ENCODE measurements at regions not wholly inside any gene's neighbourhood (a gene's known extent, or its start where the extent isn't known, plus 50 kb on each side); places are given as distances from the start of the nearest gene placed in this dataset.

DNA sequence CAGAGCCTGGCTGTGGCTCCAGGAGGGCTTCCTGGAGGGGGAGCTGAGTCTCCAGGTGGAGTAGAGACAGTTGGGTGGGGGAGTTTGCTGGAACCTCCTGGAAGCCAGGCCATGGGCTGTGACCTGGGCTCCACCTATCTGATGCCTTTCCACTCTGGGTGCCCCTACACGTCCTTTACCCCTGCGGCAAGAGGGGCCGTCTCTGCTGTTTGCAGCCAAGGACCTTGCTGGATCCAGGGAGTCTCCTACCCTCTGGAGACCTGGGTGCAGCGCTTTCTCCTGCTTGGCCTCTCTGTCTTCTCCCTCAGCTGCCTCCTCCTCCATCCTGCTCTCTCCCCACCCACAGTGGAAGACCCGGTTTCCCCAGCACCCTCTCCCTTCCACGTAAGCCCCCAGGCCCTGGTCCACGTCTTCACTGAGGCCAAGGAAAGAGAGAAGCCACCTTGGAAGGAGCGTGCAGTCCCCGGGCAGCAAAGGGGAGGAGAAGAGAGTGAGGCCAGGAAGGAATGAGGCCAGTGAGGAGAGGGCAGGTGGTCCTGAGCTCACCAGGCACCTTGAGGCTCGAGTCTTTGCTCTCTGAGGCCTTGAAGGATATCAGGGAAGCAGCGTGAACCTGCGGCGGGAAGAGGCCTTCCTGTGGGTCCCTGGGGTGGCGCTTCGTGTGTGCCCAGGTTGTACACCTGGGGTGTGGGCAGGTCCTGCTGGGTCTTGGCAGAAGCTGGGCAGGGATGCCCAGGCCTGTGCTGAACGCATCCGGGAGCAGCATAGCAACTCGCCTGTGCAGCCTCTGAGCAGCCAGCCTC is 294.3 kb upstream of the RTL1 start:
- no peak for DNase-seq

DNA sequence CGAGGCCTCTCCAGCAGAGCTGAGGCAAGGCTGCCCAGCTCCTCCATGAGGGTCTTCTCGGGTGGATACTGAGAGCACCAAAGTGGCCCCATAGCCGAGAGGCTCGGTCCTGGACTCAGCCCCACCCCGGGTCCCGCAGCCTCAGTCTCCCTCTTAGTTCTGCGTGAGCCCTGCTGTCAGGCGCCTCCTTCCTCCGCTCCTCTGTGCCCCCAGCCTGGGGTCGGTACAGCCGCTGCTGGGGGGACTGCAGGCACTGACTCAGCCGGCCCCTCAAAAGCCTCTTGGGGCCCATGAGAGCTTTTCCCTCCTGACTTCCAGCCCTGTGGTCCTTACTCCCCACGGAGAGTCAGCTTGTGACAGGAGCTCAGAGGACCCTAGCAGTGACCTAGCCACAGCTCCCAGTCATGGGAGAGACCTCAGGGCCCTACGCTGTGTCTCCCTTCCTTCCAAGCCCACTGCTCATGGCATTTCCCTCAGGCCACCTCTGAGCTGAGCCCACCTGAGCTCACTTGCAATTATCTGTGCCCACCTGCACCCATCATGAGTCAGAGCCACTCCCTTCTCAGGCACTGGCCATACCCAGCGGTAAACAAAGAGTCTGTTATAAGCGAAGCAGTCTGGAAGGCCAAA is 295.0 kb upstream of the RTL1 start:
- no peak for DNase-seq

DNA sequence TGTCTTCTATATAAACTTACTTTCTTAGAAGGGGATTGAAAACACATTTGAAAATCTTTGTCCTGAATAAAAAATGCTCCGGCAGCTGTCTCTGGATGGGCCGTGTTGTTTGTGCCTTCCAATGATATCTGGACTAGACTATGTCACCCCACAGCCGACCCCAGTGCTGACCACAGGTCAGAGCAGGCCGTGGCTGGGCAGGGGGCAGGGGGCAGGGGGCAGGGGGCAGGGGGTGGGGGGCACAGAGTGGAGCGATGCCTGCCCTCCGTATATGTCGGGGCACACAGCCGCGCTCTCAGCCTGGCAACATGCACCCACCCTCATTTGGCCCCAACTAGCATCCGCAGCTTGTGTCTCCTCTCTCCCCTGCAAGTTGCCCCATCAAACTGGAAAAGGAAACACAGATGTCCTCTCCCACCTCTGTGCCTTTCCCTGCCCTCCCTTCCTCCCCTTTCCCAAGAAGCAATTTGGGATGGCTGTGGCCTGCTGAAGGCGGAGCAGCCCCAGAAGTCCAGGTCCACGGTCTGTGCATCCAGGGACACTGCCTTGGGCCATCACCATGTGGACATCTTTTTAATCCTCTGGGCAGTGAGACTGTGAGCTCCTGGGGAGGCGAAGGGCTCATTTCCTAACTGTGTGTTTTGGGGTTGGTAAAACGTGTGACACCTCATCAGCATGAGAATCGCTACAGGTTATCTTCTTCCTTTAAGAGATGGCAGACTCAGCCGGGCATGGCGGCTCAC is 295.7 kb upstream of the RTL1 start:
- no peak for DNase-seq

DNA sequence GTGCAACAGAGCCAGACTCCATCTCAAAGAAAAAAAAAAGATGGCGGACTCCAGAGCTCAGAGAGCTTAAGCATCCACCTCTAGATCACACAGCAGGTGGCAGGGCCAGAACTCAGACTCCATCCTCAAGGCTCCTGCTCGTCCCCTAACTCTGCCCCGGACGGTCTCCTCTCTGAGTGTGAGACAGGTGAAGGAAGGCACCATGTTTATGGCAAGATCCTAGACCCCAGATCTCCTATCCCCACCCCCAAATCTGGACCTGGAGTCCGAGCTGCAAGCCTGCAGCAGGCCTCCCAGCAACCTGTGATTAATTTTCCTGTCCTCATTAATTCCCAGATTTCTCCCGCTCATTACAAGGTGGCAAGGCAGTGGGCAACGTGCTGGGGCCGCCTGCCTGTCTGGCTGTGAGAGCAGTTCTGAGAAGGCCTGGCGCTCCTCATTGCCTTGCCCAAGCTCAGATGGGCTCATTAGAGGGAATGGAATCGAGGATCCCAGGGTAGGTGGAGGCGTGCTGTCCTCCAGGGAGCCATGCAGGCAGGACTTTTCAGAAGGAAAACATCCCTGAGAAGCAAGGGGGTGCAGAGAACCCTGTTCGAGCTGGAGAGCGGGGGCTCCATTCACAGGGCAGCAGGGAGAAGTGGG is 296.6 kb upstream of the RTL1 start:
- DNase-seq: no peak

DNA sequence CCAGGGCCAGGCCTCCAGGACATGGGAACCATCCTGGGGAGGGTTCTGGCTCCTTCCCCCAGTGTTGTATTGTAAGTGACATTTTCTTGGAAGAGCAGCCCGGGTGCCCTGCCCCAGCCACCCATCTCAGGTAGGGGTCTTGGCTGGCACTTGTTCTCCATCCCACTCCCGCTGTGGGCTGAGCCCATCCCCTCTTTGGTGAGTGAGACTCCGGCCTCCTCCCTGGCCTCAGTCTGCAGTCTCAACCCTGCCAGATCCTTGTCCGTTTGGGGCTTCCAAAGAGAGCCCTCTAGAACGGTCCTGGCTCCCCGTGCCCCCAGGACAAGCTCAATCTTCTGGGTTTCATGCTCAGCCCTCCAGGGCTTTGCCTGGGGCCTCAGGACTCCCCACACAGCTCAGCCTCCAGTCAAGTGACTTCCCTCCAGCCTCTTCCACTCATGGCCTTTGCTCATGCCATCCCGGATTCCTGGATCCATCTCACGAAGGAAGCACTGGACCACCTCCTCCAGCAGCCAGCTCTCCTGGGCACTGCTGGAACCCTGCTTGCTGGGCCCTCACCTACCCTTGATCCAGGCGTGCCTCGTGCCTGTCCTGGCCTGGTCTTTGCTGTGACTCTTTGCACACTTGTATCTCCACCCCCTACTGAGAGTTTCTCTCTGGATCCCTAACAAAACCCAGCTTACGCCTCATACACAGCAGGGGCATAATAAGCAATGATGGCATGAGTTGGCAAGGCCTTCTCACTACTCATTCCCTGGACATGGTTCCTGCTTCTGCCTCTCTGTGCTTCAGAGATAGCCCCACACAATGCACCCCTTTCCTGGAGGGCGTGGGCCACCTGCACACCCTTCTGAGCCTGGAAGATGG is 297.4 kb upstream of the RTL1 start:
- no peak for DNase-seq

DNA sequence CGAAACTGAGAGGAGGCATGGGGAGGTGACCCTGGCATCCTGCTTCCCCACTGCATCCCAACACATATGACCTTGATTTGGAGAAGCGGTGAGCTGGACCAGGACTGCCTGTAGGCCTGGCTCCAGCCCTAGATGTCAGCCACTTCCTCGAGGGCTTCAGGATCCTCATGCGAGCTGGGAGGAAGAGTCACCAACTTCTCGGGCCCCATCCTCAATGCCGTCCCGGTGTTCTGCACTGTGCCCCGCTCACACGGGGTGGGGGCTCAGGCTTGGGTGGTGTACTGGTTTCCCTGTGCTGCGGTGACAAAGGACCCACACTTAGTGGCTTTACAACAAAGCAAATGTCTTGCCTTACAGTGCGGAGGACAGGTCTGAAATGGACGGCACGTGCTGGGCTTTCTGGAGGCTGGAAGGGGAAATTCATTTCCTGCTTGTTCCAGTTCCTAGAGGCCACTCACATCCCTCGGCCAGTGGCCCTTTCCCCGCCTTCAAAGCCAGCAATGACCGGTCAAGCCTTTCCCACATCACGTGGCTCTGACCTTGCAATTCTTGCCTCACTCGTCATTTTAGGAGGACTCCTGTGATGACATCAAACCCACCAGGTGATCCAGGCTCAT is 298.1 kb upstream of the RTL1 start:
- no peak for DNase-seq

DNA sequence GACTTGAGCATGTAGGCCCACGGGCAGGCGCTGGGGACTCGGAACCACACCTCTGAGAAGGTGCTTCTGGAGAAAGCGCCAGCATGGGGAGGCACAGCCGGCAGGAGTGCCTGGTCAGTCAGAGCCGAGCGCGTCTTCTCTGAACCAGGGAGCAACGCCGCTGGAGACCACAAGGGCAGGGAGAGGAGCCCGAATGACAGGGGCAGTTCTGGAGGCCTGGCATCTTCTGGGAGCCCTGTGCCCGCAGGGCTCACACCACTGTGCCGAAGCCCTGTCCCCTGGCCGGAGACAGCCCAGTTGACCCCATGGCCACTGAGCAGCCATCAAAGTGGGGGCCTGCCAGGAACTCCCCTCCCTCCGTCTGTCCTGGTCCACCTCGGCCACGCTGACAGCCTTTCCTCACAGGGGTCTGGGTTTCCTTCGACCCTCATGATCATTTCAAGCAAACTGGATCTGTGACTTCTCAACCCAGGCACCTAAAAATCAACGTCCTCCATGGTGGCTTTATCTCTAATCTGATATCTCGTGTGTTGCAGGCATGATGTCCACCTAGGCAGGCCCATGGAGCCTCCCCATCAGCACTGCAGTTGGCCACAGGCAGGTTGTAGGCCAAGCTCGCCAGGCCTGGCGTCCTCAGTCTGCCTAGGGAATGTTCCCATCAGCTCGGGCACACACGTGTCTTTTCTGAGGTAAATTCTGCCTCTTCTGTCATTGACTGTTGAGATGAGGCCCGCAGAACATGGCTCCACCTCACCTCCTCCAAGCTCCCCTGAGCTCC is 299.3 kb upstream of the RTL1 start:
- no peak for DNase-seq

DNA sequence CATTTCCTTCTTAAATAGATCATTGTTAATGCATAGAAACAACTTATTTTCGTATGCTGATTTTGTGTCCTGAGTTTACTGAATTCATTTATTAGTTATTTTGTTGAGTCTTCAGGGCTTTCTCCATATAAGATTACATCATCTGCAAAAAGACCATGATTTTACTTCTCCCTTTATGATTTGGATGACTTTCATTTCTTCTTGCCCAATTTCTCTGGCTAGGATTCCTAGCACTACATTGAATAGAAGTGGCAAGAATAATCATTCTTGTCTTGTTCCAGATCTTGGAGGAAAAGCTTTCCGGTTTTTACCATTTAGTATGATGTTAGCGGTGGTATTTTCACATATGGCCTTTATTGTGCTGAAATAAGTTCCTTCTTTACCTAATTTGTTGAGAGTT is 303.0 kb upstream of the RTL1 start:
- DNase-seq: no peak

DNA sequence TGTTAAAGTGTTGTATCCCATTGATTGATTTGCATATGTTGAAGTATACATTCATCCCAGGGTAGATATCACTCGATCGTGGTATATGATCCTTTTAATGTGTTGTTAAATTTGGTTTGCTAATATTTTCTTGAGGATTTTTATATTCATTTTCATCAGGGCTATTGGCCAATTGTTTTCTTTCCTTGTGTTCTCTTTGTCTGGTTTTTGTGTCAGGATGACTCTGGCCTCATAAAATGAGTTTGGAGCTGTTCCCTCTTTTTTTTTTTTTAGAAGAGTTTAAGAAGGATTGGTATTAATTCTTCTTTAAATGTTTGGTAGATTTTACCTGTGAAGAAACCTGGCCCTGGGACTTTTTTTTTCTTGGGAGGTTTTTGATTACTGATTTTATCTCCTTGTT is 303.5 kb upstream of the RTL1 start:
- DNase-seq: no peak

DNA sequence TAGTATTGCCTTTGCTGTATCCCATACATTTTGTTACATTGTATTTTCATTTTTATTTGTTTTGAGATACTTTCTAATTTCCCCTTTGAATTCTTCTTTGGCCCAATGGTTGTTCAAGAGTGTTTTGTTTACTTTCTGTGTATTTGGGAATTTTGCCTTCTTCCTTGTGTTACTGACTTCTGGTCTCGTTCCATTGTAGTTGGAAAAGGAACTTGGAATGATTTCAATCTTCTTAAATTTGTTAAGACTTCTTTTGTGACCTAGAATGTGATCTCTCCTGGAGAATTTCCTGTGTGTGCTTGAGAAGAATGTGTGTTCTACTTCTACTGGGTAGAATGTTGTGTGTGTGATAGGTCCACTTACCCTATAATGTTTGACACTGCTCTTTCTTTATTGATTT is 304.4 kb upstream of the RTL1 start:
- DNase-seq: no peak

DNA sequence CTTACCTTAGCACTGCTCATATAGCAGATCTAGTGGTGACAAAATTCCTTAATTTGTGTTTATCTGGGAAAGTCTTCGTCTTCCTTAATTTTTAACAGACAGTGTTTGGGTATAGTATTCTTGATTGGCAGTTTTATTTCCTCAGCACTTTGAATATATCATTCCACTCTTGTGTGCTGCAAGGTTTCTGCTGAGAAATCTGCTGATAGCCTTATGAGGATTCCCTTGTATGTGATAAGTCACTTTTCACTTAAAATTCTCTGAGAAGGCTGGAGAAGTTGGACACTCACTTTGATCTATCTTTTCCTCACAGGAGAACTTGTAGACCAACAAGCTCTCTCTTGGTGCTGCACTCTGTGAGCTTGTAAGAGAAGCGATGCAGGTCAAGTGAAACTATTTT is 306.1 kb upstream of the RTL1 start:
- DNase-seq: no peak

DNA sequence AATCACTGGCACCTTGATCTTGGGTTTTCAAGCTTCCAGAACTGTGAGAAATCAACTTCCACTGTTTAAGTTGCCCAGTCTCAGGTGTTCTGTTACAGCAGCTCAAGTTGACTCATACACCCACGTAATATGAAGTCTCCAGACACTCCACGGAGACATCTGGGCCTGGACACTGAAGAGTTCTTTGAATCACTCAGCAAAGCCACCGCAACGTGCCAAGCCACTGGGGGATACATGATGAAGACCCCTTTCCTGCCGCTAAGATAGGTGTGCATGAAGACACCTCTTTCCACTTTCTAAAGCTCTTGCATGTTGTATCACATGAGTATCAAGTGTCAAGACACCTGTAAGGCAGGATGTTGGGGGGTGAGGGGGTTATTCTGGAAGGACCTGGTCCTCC is 311.7 kb upstream of the RTL1 start:
- DNase-seq: no peak

DNA sequence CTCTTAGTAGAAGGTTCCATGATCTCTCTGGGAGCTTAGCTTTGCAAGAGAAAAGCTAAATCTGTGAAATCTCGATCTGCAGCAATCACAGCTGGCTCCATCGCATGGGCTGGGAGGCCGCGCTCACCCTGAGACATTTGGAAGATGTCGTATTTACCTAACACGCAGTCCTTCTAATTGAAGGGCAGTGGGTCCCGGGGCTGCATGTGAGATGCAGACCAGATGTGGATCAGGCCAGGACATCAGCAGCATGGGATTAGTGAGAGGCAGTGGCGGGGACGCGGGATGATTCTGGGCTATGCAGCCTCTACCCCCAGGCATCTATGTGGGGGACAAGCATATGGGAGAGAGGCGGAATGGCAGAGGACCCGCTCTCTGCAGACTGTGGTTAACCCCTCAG is 312.4 kb upstream of the RTL1 start:
- DNase-seq: no peak

DNA sequence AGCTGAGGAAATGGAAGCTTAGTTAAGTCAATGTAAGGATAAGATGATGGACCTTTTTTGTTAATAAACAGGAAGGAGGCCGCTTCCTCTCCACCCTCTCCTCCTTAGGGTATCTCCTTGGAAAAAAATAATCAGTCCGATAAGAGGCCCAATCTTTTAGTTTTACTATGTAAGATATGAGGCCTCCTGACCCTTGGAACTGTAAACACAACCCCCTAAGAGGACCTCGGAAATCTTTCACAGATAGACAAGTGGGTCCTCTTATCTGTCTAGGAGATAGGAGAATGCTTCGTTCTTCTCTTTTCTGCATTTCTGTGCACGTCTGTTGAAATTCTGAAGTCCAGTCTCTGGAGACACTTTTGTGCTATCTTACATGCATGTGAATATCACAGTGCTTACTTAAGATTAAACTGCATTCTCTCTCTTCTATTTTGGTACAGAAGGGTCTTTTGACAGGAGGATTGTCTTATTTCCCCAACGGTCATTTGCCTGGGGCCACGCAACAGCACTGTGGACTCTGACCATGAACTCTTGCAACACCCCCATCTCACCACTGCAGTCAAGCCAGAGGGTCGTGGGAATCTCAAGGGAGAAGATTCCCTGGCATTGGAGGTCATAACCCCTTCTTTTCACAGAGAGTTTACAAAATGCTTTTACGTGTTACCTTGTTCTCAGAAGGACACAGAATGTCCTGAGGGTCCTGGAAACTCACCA is 313.0 kb upstream of the RTL1 start:
- no peak for DNase-seq

DNA sequence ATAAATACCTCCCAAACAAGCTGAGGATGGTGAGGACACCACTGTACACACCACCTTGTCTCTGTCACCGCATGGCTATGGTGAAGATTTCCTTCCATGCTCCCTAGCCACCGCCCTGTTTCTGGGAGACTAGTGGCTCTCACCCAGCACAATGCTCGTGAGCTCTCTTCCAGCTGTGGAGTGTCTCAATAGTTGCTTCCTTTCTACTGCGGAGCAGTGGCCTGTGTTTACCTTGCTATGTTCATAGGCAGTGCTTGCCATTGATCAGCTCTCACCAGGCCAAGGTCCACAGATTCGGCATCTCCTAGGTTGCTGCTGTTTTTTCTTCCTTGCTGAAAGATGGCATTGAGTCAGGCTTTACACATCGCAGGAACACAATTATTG is 313.6 kb upstream of the RTL1 start:
- DNase-seq: no peak

DNA sequence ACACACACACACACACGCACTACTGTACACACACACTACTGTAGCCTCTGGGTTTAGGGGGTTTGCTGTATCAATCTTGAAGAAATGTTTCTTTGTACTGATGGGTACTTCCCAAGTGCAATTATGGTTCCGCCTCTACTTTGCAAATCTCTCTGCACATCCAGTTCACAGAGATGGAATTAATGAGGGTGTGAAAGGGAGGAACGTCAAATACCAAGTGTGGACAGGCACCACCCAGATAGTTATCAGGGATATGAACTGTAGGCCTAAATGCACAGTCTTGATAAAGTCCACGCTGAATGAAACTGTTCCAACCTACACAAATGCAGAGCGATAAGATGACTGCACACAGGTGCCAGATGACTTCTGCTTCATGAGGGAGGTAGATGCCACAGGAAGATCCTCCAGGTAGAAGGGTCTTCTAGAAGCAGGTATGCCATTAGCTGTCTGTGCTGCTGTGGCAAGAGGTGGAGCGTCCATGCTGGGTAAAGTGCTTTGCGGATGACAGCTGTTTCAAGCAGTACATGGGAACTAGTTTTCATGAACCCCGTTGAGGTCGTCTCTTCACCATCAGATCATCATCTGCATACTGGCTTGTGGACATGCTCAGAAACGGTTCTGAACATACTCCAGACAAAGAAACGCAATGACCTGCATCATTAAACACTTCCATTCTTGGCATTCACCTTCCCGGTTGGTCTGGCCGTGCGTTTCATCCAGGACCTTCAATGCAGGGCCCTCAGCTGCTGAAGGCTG is 314.3 kb upstream of the RTL1 start:
- no peak for DNase-seq

DNA sequence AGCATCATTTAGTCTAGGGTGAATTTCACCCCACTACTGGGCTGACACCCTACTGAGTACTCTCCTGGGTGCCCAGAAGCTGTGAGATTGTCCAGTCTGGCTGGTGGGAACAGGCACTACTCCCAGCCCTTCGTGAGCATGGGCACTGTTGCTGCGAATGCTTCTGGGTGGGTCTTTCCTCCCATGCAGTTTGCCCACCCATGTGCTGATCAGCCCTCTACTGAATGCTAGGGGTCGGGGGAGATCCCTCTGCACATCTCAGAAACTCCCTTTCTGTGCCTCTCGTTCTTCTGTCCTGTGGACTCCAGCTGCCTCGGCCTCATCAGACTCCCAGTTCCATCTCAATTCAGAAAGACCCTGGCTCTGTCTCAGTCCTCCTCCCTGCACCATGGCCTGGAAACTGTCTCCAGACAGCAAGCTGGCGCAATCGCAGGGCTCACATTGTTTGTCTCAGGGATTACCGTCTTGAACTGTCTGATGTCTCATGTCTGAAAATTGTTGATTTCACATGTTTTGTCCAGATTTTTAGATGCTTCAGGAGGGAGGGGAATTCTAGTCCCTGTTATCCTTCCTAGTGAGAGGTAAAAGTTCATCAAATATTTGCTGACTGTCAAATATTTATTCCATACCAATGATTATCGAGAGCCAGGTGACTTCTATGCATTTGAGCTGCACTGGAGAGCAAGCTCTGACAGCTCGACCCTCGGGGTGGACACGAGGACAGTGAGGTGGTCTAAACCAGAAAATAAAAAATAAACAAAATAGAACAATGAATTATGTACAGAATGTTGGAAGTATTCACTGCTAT is 316.6 kb upstream of the RTL1 start:
- DNase-seq: no peak

DNA sequence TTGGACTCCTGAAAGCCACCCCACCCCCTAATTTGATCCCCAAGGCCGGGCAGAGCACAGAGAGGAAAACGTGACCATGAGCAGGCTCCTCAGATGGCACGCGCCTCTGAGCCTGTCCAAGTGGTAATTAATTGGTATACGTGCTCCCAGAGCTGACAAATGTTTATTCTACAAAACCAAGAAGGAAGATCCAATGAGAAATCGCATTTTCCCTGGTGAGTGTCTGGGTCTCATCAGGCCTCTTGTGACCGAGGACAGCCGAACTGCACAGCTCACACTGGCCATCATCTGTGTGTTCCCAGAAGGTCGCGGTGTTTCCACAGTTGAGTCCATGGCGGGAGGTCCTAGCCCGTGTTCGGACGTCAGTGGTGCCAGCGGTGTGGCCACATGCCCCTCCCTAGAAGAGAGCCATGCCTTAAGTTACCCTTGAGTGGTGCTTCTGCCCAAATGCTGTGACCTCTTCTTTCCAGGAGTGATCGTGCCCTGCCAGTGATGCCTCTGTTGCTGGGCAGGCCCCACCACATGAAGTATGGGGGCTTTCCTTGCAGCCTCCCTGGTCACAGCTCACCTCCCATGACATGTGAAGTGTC is 317.5 kb upstream of the RTL1 start:
- DNase-seq: no peak

Measured in CD4-positive, alpha-beta T cell treated with Interleukin-17A for 1 hour (primary cell).